Activated CD8-positive, alpha-beta memory T cell treated with anti-CD3 and anti-CD28 coated beads, Interleukin-2, amount 50 U/mL, for 1 hour (primary cell): ENCODE measurements at regions not wholly inside any gene's neighbourhood (a gene's known extent, or its start where the extent isn't known, plus 50 kb on each side); places are given as distances from the start of the nearest gene placed in this dataset.

Source experiments
- DNase-seq: peaks from one replicate; pipeline ENCODE4 v3.0.0-alpha.2; 2020; ENCODE audit errors: extremely low read depth

GRCh38 chr5:39519566-39520231 lies 94.9 kb upstream of the DAB2 start:
- DNase-seq = no peak

DNA sequence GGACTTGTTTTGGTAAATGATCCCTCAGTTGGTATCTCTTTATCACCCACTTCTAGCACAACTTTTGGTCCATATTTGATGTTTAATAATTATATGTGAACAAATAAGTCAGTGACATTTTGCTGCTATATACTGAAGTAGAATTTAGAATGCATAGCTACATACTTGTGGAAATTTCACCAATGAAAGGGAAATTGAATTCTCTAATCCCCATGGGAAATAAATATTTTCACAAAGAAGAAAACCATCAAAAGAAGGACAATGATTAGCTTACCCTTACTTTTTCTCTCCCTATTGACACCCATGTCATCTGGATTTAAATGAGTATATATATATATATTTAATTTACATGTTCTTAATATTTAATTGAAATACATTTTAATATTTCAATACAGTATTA lies 94.3 kb upstream of the DAB2 start:
- no peak for DNase-seq

GRCh38 chr5:39518516-39518915 lies 93.7 kb upstream of the DAB2 start:
- no peak for DNase-seq

DNA sequence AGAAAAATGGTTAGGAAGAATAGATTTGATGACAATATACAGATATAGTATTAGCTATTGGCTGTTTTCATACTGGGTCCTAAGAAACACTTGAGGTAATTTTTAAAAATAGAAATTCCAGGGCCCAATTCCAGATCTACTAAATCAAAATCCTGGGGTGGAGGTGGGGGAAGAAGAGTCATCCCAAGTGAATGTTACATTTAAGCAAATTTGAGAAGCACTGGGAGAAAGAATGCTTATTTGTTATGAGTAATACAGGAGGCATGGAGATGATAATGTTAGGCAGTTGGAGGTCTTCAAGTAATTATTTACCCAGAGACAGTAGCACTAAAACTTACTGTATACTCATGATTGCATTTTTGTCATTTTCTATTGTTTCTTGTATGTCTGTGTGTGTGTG lies 93.0 kb upstream of the DAB2 start:
- no peak for DNase-seq

DNA sequence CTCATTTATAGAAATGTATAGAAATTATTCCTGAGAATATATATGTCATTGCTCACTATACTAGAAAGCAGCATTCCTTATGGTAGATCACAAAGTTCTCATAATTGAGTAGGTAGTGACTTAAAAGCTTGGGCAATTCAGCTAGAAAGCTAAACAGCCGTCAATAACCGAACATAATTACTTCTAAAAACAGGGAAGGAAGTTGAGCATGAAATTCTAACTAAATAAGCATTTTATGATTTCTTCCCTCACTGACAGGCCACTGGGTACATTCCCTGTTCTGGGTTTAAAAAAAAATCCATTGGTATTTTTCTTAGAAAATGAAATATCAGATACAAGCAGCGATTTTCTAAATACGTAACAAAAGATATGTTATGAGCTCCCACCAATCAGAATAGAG lies 91.1 kb upstream of the DAB2 start:
- DNase-seq = no peak

DNA sequence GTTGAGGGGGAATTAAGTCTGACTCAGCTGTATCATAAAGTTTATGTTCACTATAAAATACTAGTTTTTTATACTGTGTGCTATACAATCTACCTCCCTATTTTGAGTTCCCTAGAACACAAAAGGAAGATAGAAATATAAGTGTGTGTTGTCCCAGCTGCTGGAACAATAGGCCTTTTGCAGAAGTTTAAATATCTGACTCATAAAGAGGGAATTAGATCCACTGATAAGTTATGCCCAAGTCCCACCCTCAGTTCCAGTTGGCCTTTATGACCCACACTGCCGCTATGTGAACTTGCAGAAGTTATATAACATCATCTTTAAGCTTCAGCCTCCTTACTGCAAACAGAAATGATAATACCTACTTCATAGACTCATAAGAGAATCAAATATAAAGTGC lies 88.5 kb upstream of the DAB2 start:
- no peak for DNase-seq

DNA sequence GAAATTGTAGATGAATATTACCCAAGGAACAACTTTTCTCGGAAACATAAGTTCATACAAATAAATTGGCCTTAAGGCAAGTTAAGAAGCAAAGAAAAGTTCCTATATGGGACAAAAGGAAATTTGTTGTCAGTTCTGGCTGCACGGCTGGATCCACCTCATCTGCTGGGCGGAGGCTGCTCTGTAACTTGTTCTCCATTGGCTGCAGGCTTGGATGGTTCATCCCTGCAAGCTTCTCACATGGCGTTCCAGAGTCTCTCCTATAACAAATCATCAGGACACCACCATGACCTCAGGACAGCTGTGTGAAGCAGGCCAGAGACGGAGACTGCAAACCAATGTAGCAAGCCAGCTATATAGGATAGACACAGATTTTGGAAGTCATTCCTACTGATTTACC lies 81.4 kb upstream of the DAB2 start:
- no peak for DNase-seq

DNA sequence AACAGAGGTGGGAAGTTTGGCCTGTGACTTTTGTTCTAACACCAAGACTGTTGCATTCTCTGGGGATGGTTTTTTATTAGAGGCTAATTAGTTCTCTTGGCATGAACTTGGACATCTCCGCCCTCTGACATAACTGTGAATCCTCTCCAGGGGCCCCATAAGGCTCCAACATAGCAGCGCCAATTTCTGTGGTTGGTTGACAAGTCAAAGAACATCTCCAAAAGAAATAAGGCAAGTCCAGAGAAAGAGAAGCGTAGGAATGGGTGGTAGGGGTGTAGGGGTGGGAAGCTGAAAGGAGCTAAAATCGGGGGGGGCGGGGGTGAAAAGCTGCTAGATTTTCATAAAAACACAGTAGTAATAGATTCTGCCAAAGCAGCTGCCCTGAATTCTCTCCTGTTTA lies 81.0 kb upstream of the DAB2 start:
- DNase-seq = no peak

- no peak for DNase-seq
These were observed 80.6 kb upstream of the DAB2 start for GRCh38 chr5:39505363-39505762.

- no peak for DNase-seq
These were observed 78.4 kb upstream of the DAB2 start for GRCh38 chr5:39503155-39503554.

DNA sequence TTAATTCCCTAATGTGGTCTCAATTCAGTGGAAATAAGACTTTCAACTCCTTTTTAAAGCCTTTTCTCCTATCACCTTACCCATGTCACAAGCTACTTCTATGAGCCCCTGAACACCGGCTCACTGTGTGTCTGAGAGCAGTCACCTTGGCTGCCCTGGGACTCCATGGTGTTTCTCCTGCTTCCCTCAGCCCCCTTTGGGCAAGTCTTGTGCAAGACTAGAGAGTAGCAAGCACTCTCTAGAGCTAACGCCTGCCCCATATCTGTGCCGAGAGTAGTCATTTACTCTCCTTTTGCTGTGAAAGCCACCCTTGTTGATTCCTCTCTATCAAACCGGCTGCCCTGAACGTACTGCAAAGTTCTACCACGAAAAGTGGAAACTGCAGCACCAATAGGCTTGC lies 77.9 kb upstream of the DAB2 start:
- DNase-seq = no peak

DNA sequence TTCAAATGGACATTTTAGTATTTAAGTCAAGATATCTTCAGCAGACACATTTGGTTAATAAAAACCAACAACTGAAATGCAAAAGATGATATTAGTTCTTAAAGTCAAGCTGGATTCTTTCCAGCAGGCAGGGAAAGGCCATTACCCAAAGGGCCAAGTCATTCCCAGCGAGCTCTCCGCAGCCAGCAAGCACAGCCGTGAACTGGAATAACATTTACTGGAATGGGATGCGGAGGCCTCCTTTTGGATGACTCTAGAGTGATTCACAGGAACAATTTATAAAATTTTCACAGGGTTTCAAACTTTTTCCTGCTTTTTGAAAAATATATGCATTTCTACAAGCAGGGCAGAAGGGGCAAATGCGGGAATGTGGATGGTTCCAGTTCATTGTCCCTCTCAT lies 76.6 kb upstream of the DAB2 start:
- no peak for DNase-seq

- no peak for DNase-seq
These were observed 75.9 kb upstream of the DAB2 start for GRCh38 chr5:39500551-39501175.

DNA sequence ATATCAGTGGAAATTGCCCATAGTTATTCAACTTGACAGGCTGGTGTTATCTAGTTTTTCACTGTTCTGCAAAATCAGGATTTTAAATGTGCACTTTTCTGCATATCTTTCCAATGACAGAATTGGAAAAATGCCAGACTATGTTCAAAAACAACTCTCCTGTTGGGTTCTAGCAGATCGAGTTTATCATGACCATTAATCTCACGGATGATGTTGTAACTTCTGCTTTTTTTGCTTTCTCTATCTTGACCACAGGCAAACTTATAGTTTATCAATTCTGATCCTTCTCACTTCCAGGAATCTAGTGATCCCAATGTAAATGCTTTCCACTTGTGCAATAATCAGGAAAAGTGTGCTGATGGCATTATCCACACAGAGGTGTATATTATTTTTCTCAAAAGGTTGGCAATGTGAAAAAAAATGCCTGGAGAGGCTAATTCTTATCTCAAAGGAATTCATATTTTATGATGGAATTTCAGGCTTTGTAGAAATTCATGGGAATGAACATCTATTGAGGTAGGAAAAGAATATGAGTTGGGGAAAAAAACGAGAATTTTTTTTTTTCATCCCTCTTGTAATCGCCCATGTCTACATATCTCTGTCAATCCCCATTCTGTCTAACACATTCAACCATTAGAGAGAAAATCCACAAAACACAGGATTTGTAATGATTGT lies 73.6 kb upstream of the DAB2 start:
- no peak for DNase-seq

GRCh38 chr5:39497322-39497721 lies 72.5 kb upstream of the DAB2 start:
- no peak for DNase-seq

DNA sequence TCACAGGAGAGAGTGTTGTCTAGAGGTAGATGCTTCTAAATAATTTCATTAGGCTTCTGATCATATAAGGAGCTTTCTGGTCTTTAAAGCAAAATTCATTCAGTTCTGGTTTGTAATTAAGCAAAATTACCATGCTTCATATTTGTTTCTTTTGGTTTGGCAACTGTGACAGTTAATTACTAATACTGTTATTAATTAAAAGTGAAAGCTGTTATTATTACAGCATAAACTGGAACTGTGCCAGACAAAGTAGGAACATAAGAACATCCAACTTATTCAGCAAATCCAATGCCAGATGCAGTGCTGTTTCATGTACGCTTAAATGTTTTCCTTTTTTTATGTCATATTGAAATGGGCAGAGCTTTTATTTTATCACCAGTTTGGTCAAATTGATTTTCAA lies 70.4 kb upstream of the DAB2 start:
- no peak for DNase-seq

GRCh38 chr5:39494534-39494933 lies 69.8 kb upstream of the DAB2 start:
- no peak for DNase-seq

DNA sequence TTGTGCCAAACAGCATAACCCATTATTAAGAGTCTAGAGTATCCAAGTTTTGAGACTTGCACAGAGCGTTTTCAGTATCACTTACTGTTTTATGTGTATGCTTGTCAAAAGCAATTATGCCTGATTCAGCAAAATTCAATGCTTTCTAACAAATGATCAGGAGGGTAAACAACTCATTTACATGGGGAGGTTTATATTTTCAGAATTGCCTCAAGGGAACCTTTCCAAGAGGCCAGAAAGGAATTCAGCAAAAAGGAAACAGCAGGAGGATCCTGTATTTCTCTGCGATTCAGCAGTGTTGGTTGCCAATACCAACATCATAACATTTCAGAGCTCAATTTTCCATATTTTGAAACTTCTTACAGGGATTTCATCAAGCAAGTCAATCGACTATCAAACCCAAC lies 69.3 kb upstream of the DAB2 start:
- no peak for DNase-seq

DNA sequence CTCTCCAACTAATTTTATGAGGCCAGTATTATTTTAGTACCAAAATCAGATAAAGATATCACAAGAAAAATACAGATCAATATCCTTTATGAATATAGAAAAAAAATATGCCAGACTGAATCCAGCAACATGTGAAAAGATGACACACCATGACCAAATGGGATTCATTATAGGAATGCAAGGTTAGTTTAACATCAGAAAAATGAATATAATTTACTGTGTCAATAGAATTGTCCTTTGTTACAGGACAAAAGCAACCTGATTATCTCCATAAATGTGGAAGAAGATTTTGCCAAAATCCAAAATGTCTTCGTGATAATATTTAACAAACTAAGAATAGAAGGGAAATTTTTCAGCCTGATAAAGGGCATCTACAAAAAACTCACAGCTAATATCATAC lies 66.4 kb upstream of the DAB2 start:
- DNase-seq = no peak

GRCh38 chr5:39489263-39489662 lies 64.5 kb upstream of the DAB2 start:
- DNase-seq = no peak

- no peak for DNase-seq
These were observed 62.0 kb upstream of the DAB2 start for GRCh38 chr5:39486790-39487189.

- DNase-seq = no peak
These were observed 61.6 kb upstream of the DAB2 start for GRCh38 chr5:39486361-39486760.

- no peak for DNase-seq
These were observed 60.3 kb upstream of the DAB2 start for GRCh38 chr5:39485079-39485478.

- DNase-seq = no peak
These were observed 59.9 kb upstream of the DAB2 start for GRCh38 chr5:39484673-39485072.
